GM23248 (cell line): ENCODE measurements at regions not wholly inside any gene's neighbourhood (a gene's known extent, or its start where the extent isn't known, plus 50 kb on each side); places are given as distances from the start of the nearest gene placed in this dataset.

Source experiments
- DNase-seq: peaks from one replicate; pipeline ENCODE4 v3.0.0-alpha.2; 2015
- H2AFZ ChIP-seq: fragments of 200-600 bp; sonication (generic); 2 replicates; pipeline ENCODE4 v1.6.1; 2016; ENCODE audit warnings: antibody characterized with exemption
- H3F3A ChIP-seq: fragments of 200-600 bp; sonication (generic); 2 replicates; pipeline ENCODE4 v1.6.1; 2016; ENCODE audit warnings: mild to moderate bottlenecking, antibody characterized with exemption, mixed run types; ENCODE audit not compliant: insufficient read depth
- H3K27ac ChIP-seq: fragments of 200-600 bp; sonication (generic); 2 replicates; pipeline ENCODE4 v1.5.1; 2016; ENCODE audit warnings: mild to moderate bottlenecking
- H3K27me3 ChIP-seq: fragments of 200-600 bp; sonication (generic); replicated peaks from 2 replicates; pipeline ENCODE4 v1.6.1; 2016; ENCODE audit warnings: mild to moderate bottlenecking; ENCODE audit not compliant: insufficient read depth
- H3K36me3 ChIP-seq: fragments of 200-600 bp; sonication (generic); 2 replicates; pipeline ENCODE4 v1.6.1; 2016; ENCODE audit warnings: low read depth, mild to moderate bottlenecking
- H3K4me1 ChIP-seq: fragments of 200-600 bp; sonication (generic); 2 replicates; pipeline ENCODE4 v1.6.1; 2016; ENCODE audit warnings: mild to moderate bottlenecking; ENCODE audit not compliant: insufficient read depth
- H3K4me2 ChIP-seq: fragments of 200-600 bp; sonication (generic); one replicate; pipeline ENCODE4 v1.6.1; 2016; ENCODE audit warnings: mild to moderate bottlenecking; ENCODE audit not compliant: unreplicated experiment
- H3K4me3 ChIP-seq: fragments of 200-600 bp; sonication (generic); 2 replicates; pipeline ENCODE4 v1.5.1; 2016; ENCODE audit warnings: mild to moderate bottlenecking
- H3K79me2 ChIP-seq: fragments of 200-600 bp; sonication (generic); 2 replicates; pipeline ENCODE4 v1.6.1; 2016; ENCODE audit warnings: mild to moderate bottlenecking; ENCODE audit not compliant: insufficient read depth
- H3K9ac ChIP-seq: fragments of 200-600 bp; sonication (generic); 2 replicates; pipeline ENCODE4 v1.6.1; 2016; ENCODE audit warnings: mild to moderate bottlenecking
- H3K9me2 ChIP-seq: fragments of 200-600 bp; sonication (generic); 2 replicates; pipeline ENCODE4 v1.6.1; 2016; ENCODE audit warnings: mixed run types, mild to moderate bottlenecking, moderate library complexity; ENCODE audit not compliant: insufficient read depth
- H3K9me3 ChIP-seq: fragments of 200-600 bp; sonication (generic); one replicate; pipeline ENCODE4 v1.6.1; 2017; ENCODE audit warnings: low read depth
- H4K20me1 ChIP-seq: fragments of 200-600 bp; sonication (generic); 2 replicates; pipeline ENCODE4 v1.6.0; 2016; ENCODE audit not compliant: insufficient read depth
- EZH2 ChIP-seq: fragments of 200-600 bp; sonication (generic); IDR thresholded peaks from 2 replicates; pipeline ENCODE4 v1.6.1; 2018; ENCODE audit warnings: antibody characterized with exemption, mild to moderate bottlenecking; ENCODE audit not compliant: insufficient read depth, poor library complexity, severe bottlenecking
- EZH2phosphoT487 ChIP-seq: fragments of 200-600 bp; sonication (generic); IDR thresholded peaks from 2 replicates; pipeline ENCODE4 v1.6.1; 2018; ENCODE audit warnings: antibody characterized with exemption, moderate library complexity, mild to moderate bottlenecking, low read depth; ENCODE audit not compliant: insufficient read depth
- WGBS, 2 experiments: methylation state at CpG; one replicate each; pipeline ENCODE4 v1.1.6; 2015 to 2017; ENCODE audit warnings: low lambda C conversion rate in 2 of 2, low coverage in 1 of 2; ENCODE audit errors: missing lambda C conversion rate in 2 of 2; 5-methylcytosine and 5-hydroxymethylcytosine counted together
- in situ Hi-C: fragments of 300-500 bp; cut with MboI; formaldehyde crosslinking; loops from 2 replicates; pipeline ENCODE4 v1.15.0; 2020

DNA sequence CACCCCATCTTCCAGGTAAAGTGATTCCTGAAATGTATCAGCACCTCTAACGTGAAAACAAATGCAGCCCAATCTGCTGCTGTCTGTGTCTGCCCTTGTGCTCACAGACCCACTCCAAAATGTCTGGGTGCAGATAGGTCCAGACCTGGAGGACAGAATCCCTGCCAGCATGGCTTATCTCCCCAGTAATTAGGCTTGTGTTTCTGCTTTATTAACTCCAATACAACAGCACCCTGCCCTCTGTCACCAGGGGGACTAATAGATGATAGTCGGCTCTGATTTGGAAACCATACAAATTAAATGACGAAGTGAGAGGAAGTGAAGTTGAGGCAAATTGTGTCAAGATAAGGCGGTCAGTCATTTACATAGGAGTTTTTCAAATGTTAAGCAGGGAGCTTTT lies 608.3 kb upstream of the SALL1 start:
- Histone ChIP-seq H3K9me2 (no peaks in the 10 kb centered on the region), H2AFZ (no peak overlapping the region), H3K4me2 (no peak overlapping the region), H4K20me1 (no peaks in the 10 kb centered on the region), H3K4me3 (no peak overlapping the region), H3K79me2 (no peaks in the 10 kb centered on the region), H3K27ac (no peak overlapping the region), H3K27me3 (no peaks in the 10 kb centered on the region), H3K9me3 (no peaks in the 10 kb centered on the region), H3F3A (no peaks in the 10 kb centered on the region), H3K9ac (no peak overlapping the region), H3K4me1 (no peaks in the 10 kb centered on the region), H3K36me3 (no peaks in the 10 kb centered on the region)
- WGBS, 2 experiments, result 76 to 77% methylated on average over 4 of the region's 4 CpGs
- TF ChIP-seq EZH2phosphoT487 (no peak), EZH2 (no peak)
- in situ Hi-C loops, result no loop called here
- no peak for DNase-seq

DNA sequence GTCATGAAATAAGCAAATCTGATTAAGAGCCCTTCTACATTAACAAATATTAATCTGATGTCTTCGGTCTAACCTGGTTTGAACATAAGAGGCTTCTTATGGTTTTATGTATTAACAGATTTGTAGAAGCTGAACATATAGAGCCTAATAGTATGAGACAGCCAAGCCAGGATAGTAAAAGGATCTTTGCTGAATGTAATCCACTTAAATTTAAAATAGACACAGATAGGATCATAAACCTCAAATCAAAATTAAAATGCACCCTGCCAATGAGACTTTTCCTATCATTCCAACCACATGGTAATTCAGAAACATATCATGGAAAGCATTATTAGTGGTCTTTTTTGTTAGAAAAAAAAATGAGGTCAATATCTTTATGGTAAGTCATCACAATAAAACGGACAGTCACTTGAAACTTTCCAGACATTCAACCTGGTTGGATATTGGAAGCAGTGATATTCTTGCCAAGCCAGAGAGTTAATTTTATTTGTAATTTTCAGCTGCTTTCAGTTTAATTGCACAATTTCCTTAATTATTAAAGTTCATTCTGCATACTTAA lies 606.9 kb upstream of the SALL1 start:
- Histone ChIP-seq H2AFZ (no peak overlapping the region), H4K20me1 (no peaks in the 10 kb centered on the region), H3K4me3 (no peak overlapping the region), H3K9ac (no peak overlapping the region), H3K4me2 (no peak overlapping the region), H3K9me2 (no peaks in the 10 kb centered on the region), H3K36me3 (no peaks in the 10 kb centered on the region), H3K27ac (no peak overlapping the region), H3K27me3 (no peaks in the 10 kb centered on the region), H3K4me1 (no peaks in the 10 kb centered on the region), H3F3A (no peaks in the 10 kb centered on the region), H3K9me3 (no peaks in the 10 kb centered on the region), H3K79me2 (no peaks in the 10 kb centered on the region)
- no peak for DNase-seq
- 88 to 91% methylated on average over 2 of the region's 2 CpGs for WGBS, 2 experiments
- in situ Hi-C loops, result no loop called here
- TF ChIP-seq EZH2phosphoT487, result no peak

DNA sequence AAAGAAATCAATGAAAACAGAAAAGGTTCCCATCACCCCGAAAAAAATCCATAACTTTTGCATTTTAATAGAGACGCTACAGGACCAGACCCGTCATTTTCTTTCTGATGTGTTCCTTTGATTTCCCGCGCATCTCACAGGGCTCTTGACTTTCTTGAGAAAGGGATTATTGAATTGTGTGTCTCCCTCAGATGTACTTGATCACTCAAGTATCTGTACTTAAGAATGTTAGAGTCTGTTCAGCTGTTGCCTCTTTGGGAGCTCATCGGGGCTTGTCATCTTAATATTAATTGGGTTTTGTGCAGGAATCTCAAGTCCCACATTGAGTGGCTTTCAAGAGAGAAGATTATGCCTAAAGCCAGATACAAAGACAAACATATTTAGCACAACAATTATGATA lies 606.4 kb upstream of the SALL1 start:
- WGBS, 2 experiments, result 90 to 94% methylated on average over 6 of the region's 6 CpGs
- in situ Hi-C loops, result no loop called here

DNA sequence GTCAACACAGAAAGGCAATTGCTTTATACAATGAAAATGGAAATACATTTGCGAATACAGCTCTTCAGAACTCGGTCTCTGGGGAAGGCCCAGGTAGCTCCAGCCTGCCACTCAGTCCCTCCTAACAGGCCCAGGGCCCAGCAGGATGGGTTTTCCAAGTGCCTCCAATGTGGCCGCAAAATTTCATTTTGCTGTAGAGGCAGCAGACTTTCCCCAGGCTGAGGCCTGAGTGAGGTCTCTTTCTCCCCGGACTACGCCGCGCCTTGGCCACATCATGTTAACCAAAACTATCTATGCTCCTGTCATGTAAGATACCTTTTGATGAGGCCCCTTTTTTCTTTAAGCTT lies 606.0 kb upstream of the SALL1 start:
- H3K79me2 ChIP-seq, result no peaks in the 10 kb centered on the region
- no peak overlapping the region for H3K9ac ChIP-seq
- WGBS, 2 experiments, result 97 to 98% methylated on average over 7 of the region's 7 CpGs
- H3K4me2 ChIP-seq, result no peak overlapping the region
- H2AFZ ChIP-seq, result no peak overlapping the region
- no peak for DNase-seq
- no peaks in the 10 kb centered on the region for H3K27me3 ChIP-seq
- H3K4me1 ChIP-seq, result no peaks in the 10 kb centered on the region
- no peak overlapping the region for H3K4me3 ChIP-seq
- H3K9me3 ChIP-seq, result no peaks in the 10 kb centered on the region
- TF ChIP-seq EZH2, result no peak
- no peak for TF ChIP-seq EZH2phosphoT487
- no peaks in the 10 kb centered on the region for H3F3A ChIP-seq
- H3K27ac ChIP-seq, result no peak overlapping the region
- no peaks in the 10 kb centered on the region for H3K36me3 ChIP-seq
- no peaks in the 10 kb centered on the region for H3K9me2 ChIP-seq
- H4K20me1 ChIP-seq, result no peaks in the 10 kb centered on the region
- in situ Hi-C loops, result no loop called here

More for the DNA sequence above, 606.4 kb upstream of the SALL1 start:
- H2AFZ ChIP-seq, result no peak overlapping the region
- H3K27ac ChIP-seq, result no peak overlapping the region
- TF ChIP-seq EZH2phosphoT487 (no peak), EZH2 (no peak)
- no peaks in the 10 kb centered on the region for H3K9me2 ChIP-seq
- DNase-seq, result no peak
- no peaks in the 10 kb centered on the region for H3K4me1 ChIP-seq
- no peaks in the 10 kb centered on the region for H3F3A ChIP-seq
- H3K27me3 ChIP-seq, result no peaks in the 10 kb centered on the region
- H3K79me2 ChIP-seq, result no peaks in the 10 kb centered on the region
- H3K4me2 ChIP-seq, result no peak overlapping the region
- H3K36me3 ChIP-seq, result no peaks in the 10 kb centered on the region
- no peaks in the 10 kb centered on the region for H3K9me3 ChIP-seq
- H3K4me3 ChIP-seq, result no peak overlapping the region
- H3K9ac ChIP-seq, result no peak overlapping the region
- H4K20me1 ChIP-seq, result no peaks in the 10 kb centered on the region
